Renal cortex interstitium (tissue), 11 donors: ENCODE measurements at regions not wholly inside any gene's neighbourhood (a gene's known extent, or its start where the extent isn't known, plus 50 kb on each side); places are given as distances from the start of the nearest gene placed in this dataset.
A peak's percentile ranks its signal among the peaks of the same experiment; 100 is the strongest.

Source experiments
- DNase-seq, 11 donors: peaks; one replicate each; pipeline ENCODE4 v3.0.0-alpha.2; 2013; ENCODE audit warnings: low read depth in 9 of 11, low spot score in 4 of 11; ENCODE audit errors: extremely low read depth in 1 of 11

- no peak for DNase-seq
Observed at GRCh38 chr4:185071236-185071811, 53.0 kb downstream of the HELT start.

GRCh38 chr4:185079271-185079905, 61.1 kb downstream of the HELT start:
- no peak for DNase-seq

GRCh38 chr4:185080545-185080944, 62.3 kb downstream of the HELT start:
- no peak for DNase-seq

GRCh38 chr4:185082561-185082960, 60.5 kb upstream of the SLC25A4 start:
- DNase-seq = no peak

- no peak for DNase-seq
Observed at GRCh38 chr4:185086053-185086452, 57.0 kb upstream of the SLC25A4 start.

GRCh38 chr4:185088899-185089298, 54.2 kb upstream of the SLC25A4 start:
- no peak for DNase-seq

GRCh38 chr4:185090592-185090991, 52.5 kb upstream of the SLC25A4 start:
- DNase-seq = peak in 2 of 11 donors; percentile 22 to 30

GRCh38 chr4:185092535-185093197, 50.4 kb upstream of the SLC25A4 start:
- no peak for DNase-seq
